SU-DHL-6 (cell line): ENCODE measurements at regions not wholly inside any gene's neighbourhood (a gene's known extent, or its start where the extent isn't known, plus 50 kb on each side); places are given as distances from the start of the nearest gene placed in this dataset.

Experiments
- H2AFZ ChIP-seq: fragments of 200-600 bp; sonication (generic); 2 replicates; pipeline ENCODE4 v1.6.1; 2014; ENCODE audit warnings: low read depth, mild to moderate bottlenecking, moderate library complexity, mixed read lengths, antibody characterized with exemption, low read length; ENCODE audit not compliant: severe bottlenecking
- H3F3A ChIP-seq: fragments of 200-600 bp; shearing (Covaris generic); 2 replicates; pipeline ENCODE4 v1.6.0; 2016; ENCODE audit warnings: antibody characterized with exemption, mild to moderate bottlenecking; ENCODE audit not compliant: insufficient read depth
- H3K27ac ChIP-seq: fragments of 200-600 bp; sonication (generic); 2 replicates; pipeline ENCODE4 v1.5.1; 2016; ENCODE audit warnings: low read depth, mild to moderate bottlenecking, low read length, moderate library complexity, mixed read lengths
- H3K27me3 ChIP-seq: fragments of 200-600 bp; sonication (generic), shearing (Covaris generic); 2 replicates; pipeline ENCODE4 v1.6.0; 2014; ENCODE audit warnings: mild to moderate bottlenecking, low read length
- H3K36me3 ChIP-seq: fragments of 200-600 bp; sonication (generic); 2 replicates; pipeline ENCODE4 v1.6.1; 2014; ENCODE audit warnings: mild to moderate bottlenecking, low read length, mixed read lengths
- H3K4me2 ChIP-seq: fragments of 300-600, 200-600 bp; shearing (Covaris generic), sonication (generic); 2 replicates; pipeline ENCODE4 v1.6.0; 2014; ENCODE audit warnings: low read length, low read depth, mild to moderate bottlenecking; ENCODE audit not compliant: poor library complexity, severe bottlenecking
- H3K4me3 ChIP-seq: fragments of 200-600 bp; sonication (generic); 2 replicates; pipeline ENCODE4 v1.5.1; 2014; ENCODE audit warnings: antibody characterized with exemption, low read length, mild to moderate bottlenecking, mixed read lengths; ENCODE audit not compliant: insufficient read depth, poor library complexity, severe bottlenecking
- H3K79me2 ChIP-seq: fragments of 200-600 bp; sonication (generic); 2 replicates; pipeline ENCODE4 v1.6.1; 2014; ENCODE audit warnings: mild to moderate bottlenecking, low read length, moderate library complexity; ENCODE audit not compliant: insufficient read depth
- H3K9ac ChIP-seq: fragments of 200-600 bp; sonication (generic); 2 replicates; pipeline ENCODE4 v1.7.0; 2014; ENCODE audit warnings: mild to moderate bottlenecking, low read length
- H3K9me2 ChIP-seq: fragments of 200-600 bp; sonication (generic); replicated peaks from 2 replicates; pipeline ENCODE4 v1.6.1; 2014; ENCODE audit warnings: low read length; ENCODE audit not compliant: insufficient read depth
- H3K9me3 ChIP-seq: fragments of 200-600 bp; sonication (generic); 2 replicates; pipeline ENCODE4 v1.6.1; 2014; ENCODE audit warnings: low read length, mixed read lengths; ENCODE audit not compliant: insufficient read depth
- H4K20me1 ChIP-seq: fragments of 200-600 bp; sonication (generic); 2 replicates; pipeline ENCODE4 v1.6.1; 2014; ENCODE audit warnings: low read depth, mild to moderate bottlenecking, antibody characterized with exemption, low read length, moderate library complexity, mixed read lengths
- EZH2phosphoT487 ChIP-seq: fragments of 200-600 bp; sonication (generic), shearing (Covaris generic); conservative IDR thresholded peaks from 2 replicates; pipeline ENCODE4 v1.6.1; 2018; ENCODE audit warnings: mild to moderate bottlenecking, antibody characterized with exemption, low read length, moderate library complexity, mixed read lengths
- TF ChIP-seq, protein P1 (sequence below): fragments of 200-600 bp; sonication (generic); IDR thresholded peaks from one replicate; pipeline ENCODE4 v1.5.1; 2017; ENCODE audit warnings: antibody characterized with exemption, mild to moderate bottlenecking, low read length, moderate library complexity; ENCODE audit not compliant: insufficient read depth, poor library complexity, severe bottlenecking

DNA sequence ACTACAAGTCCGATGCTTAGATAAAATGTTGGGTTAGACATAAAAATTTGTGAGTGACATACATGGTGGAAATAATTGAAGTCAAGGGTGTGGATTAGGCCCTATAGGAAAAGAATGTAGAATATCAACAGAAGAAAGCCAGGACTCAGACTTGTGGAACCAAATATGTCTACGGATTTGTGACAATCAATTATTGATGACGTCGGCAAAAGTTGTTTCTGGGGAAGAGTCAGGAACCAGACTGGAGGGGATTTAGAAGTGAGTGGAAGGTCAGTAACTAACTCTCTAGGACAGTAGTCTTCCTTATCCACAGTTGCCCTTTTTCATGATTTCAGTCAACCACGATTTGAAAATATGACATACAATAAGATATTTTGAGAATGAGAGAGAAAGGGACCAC lies 130.9 kb upstream of the TANK start:
- no peak for TF ChIP-seq EZH2phosphoT487
- TF ChIP-seq, protein P1, sequence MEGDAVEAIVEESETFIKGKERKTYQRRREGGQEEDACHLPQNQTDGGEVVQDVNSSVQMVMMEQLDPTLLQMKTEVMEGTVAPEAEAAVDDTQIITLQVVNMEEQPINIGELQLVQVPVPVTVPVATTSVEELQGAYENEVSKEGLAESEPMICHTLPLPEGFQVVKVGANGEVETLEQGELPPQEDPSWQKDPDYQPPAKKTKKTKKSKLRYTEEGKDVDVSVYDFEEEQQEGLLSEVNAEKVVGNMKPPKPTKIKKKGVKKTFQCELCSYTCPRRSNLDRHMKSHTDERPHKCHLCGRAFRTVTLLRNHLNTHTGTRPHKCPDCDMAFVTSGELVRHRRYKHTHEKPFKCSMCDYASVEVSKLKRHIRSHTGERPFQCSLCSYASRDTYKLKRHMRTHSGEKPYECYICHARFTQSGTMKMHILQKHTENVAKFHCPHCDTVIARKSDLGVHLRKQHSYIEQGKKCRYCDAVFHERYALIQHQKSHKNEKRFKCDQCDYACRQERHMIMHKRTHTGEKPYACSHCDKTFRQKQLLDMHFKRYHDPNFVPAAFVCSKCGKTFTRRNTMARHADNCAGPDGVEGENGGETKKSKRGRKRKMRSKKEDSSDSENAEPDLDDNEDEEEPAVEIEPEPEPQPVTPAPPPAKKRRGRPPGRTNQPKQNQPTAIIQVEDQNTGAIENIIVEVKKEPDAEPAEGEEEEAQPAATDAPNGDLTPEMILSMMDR = no peak
- no peaks in the 10 kb centered on the region for H3K9me2 ChIP-seq
- no peak overlapping the region for H3K9ac ChIP-seq
- no peaks in the 10 kb centered on the region for H3K36me3 ChIP-seq
- H3K27ac ChIP-seq = no peak overlapping the region
- no peak overlapping the region for H2AFZ ChIP-seq
- H3K27me3 ChIP-seq = no peaks in the 10 kb centered on the region
- no peaks in the 10 kb centered on the region for H4K20me1 ChIP-seq
- no peak overlapping the region for H3K4me2 ChIP-seq
- H3F3A ChIP-seq = no peaks in the 10 kb centered on the region
- H3K4me3 ChIP-seq = no peak overlapping the region
- no peaks in the 10 kb centered on the region for H3K79me2 ChIP-seq
- no peaks in the 10 kb centered on the region for H3K9me3 ChIP-seq

DNA sequence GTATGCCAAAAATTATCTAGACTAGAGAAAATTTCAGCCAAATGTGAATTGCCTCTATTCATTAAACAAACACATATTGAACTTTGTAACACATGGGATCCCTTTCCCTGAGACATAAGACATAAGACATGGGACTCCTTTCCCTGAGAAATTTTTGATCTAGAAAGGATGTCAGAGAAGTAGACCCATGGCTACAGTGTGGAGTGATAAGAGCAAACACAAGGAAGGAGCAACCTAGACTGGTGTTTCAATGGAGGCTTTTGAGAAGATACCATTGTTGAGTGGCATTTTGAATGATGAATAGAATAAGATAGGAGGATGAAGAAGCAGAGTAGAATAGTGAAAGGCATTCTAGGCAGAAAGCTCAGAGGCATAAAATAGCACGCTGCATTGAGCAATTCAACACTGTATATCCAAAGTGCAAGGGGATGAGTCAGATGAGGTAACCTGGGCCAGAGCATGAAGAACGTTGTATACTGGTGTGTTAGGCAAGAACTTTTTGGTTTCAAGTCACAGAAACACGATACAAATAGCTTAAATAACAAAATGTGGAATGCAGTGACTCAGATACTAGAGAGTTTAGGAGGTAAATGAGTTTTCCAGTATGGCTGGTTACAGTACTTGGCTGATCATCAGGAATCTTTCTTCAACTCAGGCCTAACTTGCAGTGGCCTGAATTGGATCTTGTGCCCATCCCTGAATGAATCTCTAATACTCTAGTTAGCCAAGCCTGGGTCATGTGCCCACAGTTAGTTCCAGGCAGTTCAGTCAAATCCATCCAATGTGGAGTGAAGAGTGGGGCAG lies 129.8 kb upstream of the TANK start:
- Histone ChIP-seq H3K27ac (no peak overlapping the region), H3F3A (no peaks in the 10 kb centered on the region), H4K20me1 (no peaks in the 10 kb centered on the region), H3K9ac (no peak overlapping the region), H3K36me3 (no peaks in the 10 kb centered on the region), H3K27me3 (no peaks in the 10 kb centered on the region), H3K9me3 (no peaks in the 10 kb centered on the region), H3K4me2 (no peak overlapping the region), H2AFZ (no peak overlapping the region), H3K4me3 (no peak overlapping the region), H3K79me2 (no peaks in the 10 kb centered on the region), H3K9me2 (no peaks in the 10 kb centered on the region)
- TF ChIP-seq EZH2phosphoT487 = no peak
- TF ChIP-seq, protein P1 = no peak

DNA sequence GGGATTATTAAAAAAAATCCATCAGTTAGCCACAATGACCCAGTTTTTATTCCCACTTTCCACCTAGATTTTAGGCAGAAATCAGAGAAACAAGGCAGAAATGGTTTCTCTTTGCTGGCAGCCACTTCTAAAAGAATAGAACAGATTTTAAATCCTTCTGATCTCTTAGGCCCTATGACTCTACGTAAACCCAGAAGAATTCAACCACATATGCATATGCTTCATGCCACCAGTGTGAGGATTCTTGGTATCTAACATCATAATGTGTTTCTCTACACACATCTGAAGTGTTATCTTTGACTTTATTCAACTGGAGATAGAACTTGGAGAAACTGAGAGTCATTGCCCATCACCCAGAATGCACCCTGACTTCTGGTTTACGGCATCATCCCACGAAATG lies 128.7 kb upstream of the TANK start:
- no peaks in the 10 kb centered on the region for H3K9me3 ChIP-seq
- no peaks in the 10 kb centered on the region for H3K9me2 ChIP-seq
- H3K27me3 ChIP-seq = no peaks in the 10 kb centered on the region
- no peaks in the 10 kb centered on the region for H3K36me3 ChIP-seq
- no peak overlapping the region for H3K4me2 ChIP-seq
- no peaks in the 10 kb centered on the region for H4K20me1 ChIP-seq
- no peak overlapping the region for H3K4me3 ChIP-seq
- no peaks in the 10 kb centered on the region for H3K79me2 ChIP-seq
- no peak overlapping the region for H3K27ac ChIP-seq
- H3F3A ChIP-seq = no peaks in the 10 kb centered on the region
- no peak for TF ChIP-seq EZH2phosphoT487
- TF ChIP-seq, protein P1 = no peak
- H2AFZ ChIP-seq = no peak overlapping the region
- no peak overlapping the region for H3K9ac ChIP-seq
